HG03432 (cell line): ENCODE measurements at regions not wholly inside any gene's neighbourhood (a gene's known extent, or its start where the extent isn't known, plus 50 kb on each side); places are given as distances from the start of the nearest gene placed in this dataset.

Source experiments
- ATAC-seq: cut with Tn5 transposase; IDR thresholded peaks from one replicate; pipeline ENCODE4 v1.9.1; 2021; ENCODE audit warnings: mild to moderate bottlenecking, moderate library complexity; ENCODE audit not compliant: unreplicated experiment

- no peak for ATAC-seq
Measured at GRCh38 chr2:128640845-128641360, 322.2 kb upstream of the HS6ST1 start.

- no peak for ATAC-seq
Measured at GRCh38 chr2:128641421-128642080, 322.9 kb upstream of the HS6ST1 start.

GRCh38 chr2:128642316-128642715 lies 323.6 kb upstream of the HS6ST1 start:
- ATAC-seq, result no peak

GRCh38 chr2:128642821-128643220 lies 324.2 kb upstream of the HS6ST1 start:
- no peak for ATAC-seq

- ATAC-seq, result no peak
Measured at GRCh38 chr2:128643221-128644065, 324.8 kb upstream of the HS6ST1 start.

- no peak for ATAC-seq
Measured at GRCh38 chr2:128644156-128644555, 325.5 kb upstream of the HS6ST1 start.

- ATAC-seq, result no peak
Measured at GRCh38 chr2:128644718-128645256, 326.1 kb upstream of the HS6ST1 start.

GRCh38 chr2:128645631-128646030 lies 327.0 kb upstream of the HS6ST1 start:
- ATAC-seq, result no peak

GRCh38 chr2:128646091-128646490 lies 327.4 kb upstream of the HS6ST1 start:
- ATAC-seq, result no peak

- ATAC-seq, result no peak
Measured at GRCh38 chr2:128646691-128647090, 328.0 kb upstream of the HS6ST1 start.

- ATAC-seq, result no peak
Measured at GRCh38 chr2:128651000-128651399, 332.3 kb upstream of the HS6ST1 start.

GRCh38 chr2:128654408-128654807 lies 335.7 kb upstream of the HS6ST1 start:
- no peak for ATAC-seq

- no peak for ATAC-seq
Measured at GRCh38 chr2:128660836-128661235, 342.2 kb upstream of the HS6ST1 start.

GRCh38 chr2:128661311-128661710 lies 342.6 kb upstream of the HS6ST1 start:
- ATAC-seq, result no peak

- ATAC-seq, result no peak
Measured at GRCh38 chr2:128662051-128662471, 343.4 kb upstream of the HS6ST1 start.

GRCh38 chr2:128663371-128664050 lies 344.8 kb upstream of the HS6ST1 start:
- ATAC-seq, result no peak

GRCh38 chr2:128664499-128664971 lies 345.9 kb upstream of the HS6ST1 start:
- no peak for ATAC-seq

GRCh38 chr2:128665113-128665512 lies 346.4 kb upstream of the HS6ST1 start:
- no peak for ATAC-seq

GRCh38 chr2:128666596-128666995 lies 347.9 kb upstream of the HS6ST1 start:
- ATAC-seq, result no peak

- no peak for ATAC-seq
Measured at GRCh38 chr2:128667391-128667790, 348.7 kb upstream of the HS6ST1 start.

- ATAC-seq, result no peak
Measured at GRCh38 chr2:128668946-128669345, 350.3 kb upstream of the HS6ST1 start.
